ENCODE measurements at regions not wholly inside any gene's neighbourhood (a gene's known extent, or its start where the extent isn't known, plus 50 kb on each side); places are given as distances from the start of the nearest gene placed in this dataset.

- ChIA-PET CTCF (no interaction called here), POLR2A (no interaction called here)
- DNase-seq (ENCODE audit: low read depth, low spot score) (no peak), FAIRE-seq (no peak)
- no peak for TF ChIP-seq CTCF (IDR thresholded peaks at IDR 0.05; ENCODE audit: extremely low read depth in 1 of 2, insufficient read depth in 1 of 2, low read depth in 1 of 2, low read length in 2 of 2)
- TF ChIP-seq FOS (IDR thresholded peaks at IDR 0.05; ENCODE audit: borderline replicate concordance, insufficient read depth, low read length): no peak
- no peak for TF ChIP-seq GATA2 (IDR thresholded peaks at IDR 0.05; ENCODE audit: insufficient read depth, insufficient read length, low read depth, low read length)
- TF ChIP-seq MYC (IDR thresholded peaks at IDR 0.05; ENCODE audit: low read depth, low read length): no peak
- no peak for TF ChIP-seq JUN (IDR thresholded peaks at IDR 0.05; ENCODE audit: borderline replicate concordance, insufficient read depth, insufficient read length, low read depth)
- no peak overlapping the region for H3K27ac ChIP-seq (ENCODE audit: insufficient read depth, low read depth, low read length)
- intact Hi-C loops (cut with micrococcal nuclease) (no loop called here), dilution Hi-C loops (cut with MboI; ENCODE audit: extremely low pct_ligation_motif_present, low sequenced_read_pairs) (no loop called here)
- no peaks in the 10 kb centered on the region for H3K36me3 ChIP-seq (ENCODE audit: control insufficient read depth in 2 of 2, extremely low read depth in 1 of 2, insufficient read depth in 2 of 2, low read length in 2 of 2)
- no peak overlapping the region for H2AFZ ChIP-seq (ENCODE audit: low read depth, low read length)
- no peak overlapping the region for H3K9ac ChIP-seq (replicated peaks; ENCODE audit: extremely low read depth, insufficient read depth, low read length)
- H4K20me1 ChIP-seq (replicated peaks; ENCODE audit: control insufficient read depth, extremely low read depth, insufficient read depth, low read length): no peaks in the 10 kb centered on the region
- H3K4me3 ChIP-seq (replicated peaks in 1 of 3; ENCODE audit: insufficient read depth in 1 of 3, low read depth in 1 of 3, low read length in 3 of 3): no peak overlapping the region
- H3K9me3 ChIP-seq (replicated peaks; ENCODE audit: control insufficient read depth, insufficient read depth, low read length): peaks cover 2% of the 10 kb centered on the region
- no peaks in the 10 kb centered on the region for H3K27me3 ChIP-seq (ENCODE audit: control insufficient read depth in 2 of 2, insufficient read depth in 2 of 2, low read length in 2 of 2)
- no peaks in the 10 kb centered on the region for H3K79me2 ChIP-seq (ENCODE audit: control insufficient read depth, insufficient read depth, low read length)
- BruUV-seq (replicated peaks): no TSS peak
- H3K9me1 ChIP-seq (replicated peaks; ENCODE audit: control insufficient read depth, extremely low read depth, insufficient read depth, low read length): no peaks in the 10 kb centered on the region
- H3K4me2 ChIP-seq (ENCODE audit: insufficient read depth, low read length): no peak overlapping the region
- H3K4me1 ChIP-seq (ENCODE audit: control insufficient read depth, extremely low read depth, insufficient read depth, low read length): no peaks in the 10 kb centered on the region
Measured at GRCh38 chr11:112728288-112728687, 232.9 kb upstream of the NCAM1 start.

- no peak overlapping the region for H3K4me3 ChIP-seq (replicated peaks in 1 of 3; ENCODE audit: insufficient read depth in 1 of 3, low read depth in 1 of 3, low read length in 3 of 3)
- no TSS peak for BruUV-seq (replicated peaks)
- H3K9me1 ChIP-seq (replicated peaks; ENCODE audit: control insufficient read depth, extremely low read depth, insufficient read depth, low read length): no peaks in the 10 kb centered on the region
- intact Hi-C loops (cut with micrococcal nuclease): no loop called here
- dilution Hi-C loops (cut with MboI; ENCODE audit: extremely low pct_ligation_motif_present, low sequenced_read_pairs): no loop called here
- H4K20me1 ChIP-seq (replicated peaks; ENCODE audit: control insufficient read depth, extremely low read depth, insufficient read depth, low read length): no peaks in the 10 kb centered on the region
- ChIA-PET CTCF (no interaction called here), POLR2A (no interaction called here)
- no peak overlapping the region for H3K27ac ChIP-seq (ENCODE audit: insufficient read depth, low read depth, low read length)
- peaks cover 2% of the 10 kb centered on the region for H3K9me3 ChIP-seq (replicated peaks; ENCODE audit: control insufficient read depth, insufficient read depth, low read length)
- FAIRE-seq (no peak), DNase-seq (ENCODE audit: low read depth, low spot score) (no peak)
- no peak for TF ChIP-seq CTCF (IDR thresholded peaks at IDR 0.05; ENCODE audit: extremely low read depth in 1 of 2, insufficient read depth in 1 of 2, low read depth in 1 of 2, low read length in 2 of 2)
- no peak for TF ChIP-seq MAX (IDR thresholded peaks at IDR 0.05; ENCODE audit: insufficient read depth, insufficient read length)
- TF ChIP-seq MYC (IDR thresholded peaks at IDR 0.05; ENCODE audit: low read depth, low read length): no peak
- TF ChIP-seq EZH2 (IDR thresholded peaks at IDR 0.05; ENCODE audit: borderline replicate concordance, low read depth, low read length, severe bottlenecking): no peak
- no peak for TF ChIP-seq JUN (IDR thresholded peaks at IDR 0.05; ENCODE audit: borderline replicate concordance, insufficient read depth, insufficient read length, low read depth)
- no peak for TF ChIP-seq FOS (IDR thresholded peaks at IDR 0.05; ENCODE audit: borderline replicate concordance, insufficient read depth, low read length)
- no peak for TF ChIP-seq POLR2AphosphoS5 (IDR thresholded peaks at IDR 0.05; ENCODE audit: insufficient read depth, low read depth, low read length)
- TF ChIP-seq POLR2A (IDR thresholded peaks at IDR 0.05; ENCODE audit: low read depth, low read length): no peak
- H3K4me1 ChIP-seq (ENCODE audit: control insufficient read depth, extremely low read depth, insufficient read depth, low read length): no peaks in the 10 kb centered on the region
- H2AFZ ChIP-seq (ENCODE audit: low read depth, low read length): no peak overlapping the region
- no peak overlapping the region for H3K9ac ChIP-seq (replicated peaks; ENCODE audit: extremely low read depth, insufficient read depth, low read length)
- H3K36me3 ChIP-seq (ENCODE audit: control insufficient read depth in 2 of 2, extremely low read depth in 1 of 2, insufficient read depth in 2 of 2, low read length in 2 of 2): no peaks in the 10 kb centered on the region
- H3K79me2 ChIP-seq (ENCODE audit: control insufficient read depth, insufficient read depth, low read length): no peaks in the 10 kb centered on the region
- no peak overlapping the region for H3K4me2 ChIP-seq (ENCODE audit: insufficient read depth, low read length)
- no peaks in the 10 kb centered on the region for H3K27me3 ChIP-seq (ENCODE audit: control insufficient read depth in 2 of 2, insufficient read depth in 2 of 2, low read length in 2 of 2)
Measured at GRCh38 chr11:112728716-112729115, 232.5 kb upstream of the NCAM1 start.
